GM18519 (cell line): ENCODE measurements at regions not wholly inside any gene's neighbourhood (a gene's known extent, or its start where the extent isn't known, plus 50 kb on each side); places are given as distances from the start of the nearest gene placed in this dataset.

Experiments used
- ATAC-seq: cut with Tn5 transposase; IDR thresholded peaks from one replicate; pipeline ENCODE4 v1.9.1; 2021; ENCODE audit warnings: mild to moderate bottlenecking, moderate library complexity; ENCODE audit not compliant: unreplicated experiment, low FRiP score

- no peak for ATAC-seq
Measured at GRCh38 chr9:28270156-28270555, 696.9 kb upstream of the C9orf72 start.

GRCh38 chr9:28272127-28272526, 698.8 kb upstream of the C9orf72 start:
- no peak for ATAC-seq

GRCh38 chr9:28287455-28287854, 714.2 kb upstream of the C9orf72 start:
- ATAC-seq: no peak

- no peak for ATAC-seq
Measured at GRCh38 chr9:28289746-28290145, 716.5 kb upstream of the C9orf72 start.

GRCh38 chr9:28293369-28294090, 720.2 kb upstream of the C9orf72 start:
- ATAC-seq: no peak

- no peak for ATAC-seq
Measured at GRCh38 chr9:28301281-28301680, 728.0 kb upstream of the C9orf72 start.

GRCh38 chr9:28317745-28318144, 744.5 kb upstream of the C9orf72 start:
- no peak for ATAC-seq

- ATAC-seq: no peak
Measured at GRCh38 chr9:28318515-28318914, 745.2 kb upstream of the C9orf72 start.

GRCh38 chr9:28319981-28320380, 746.7 kb upstream of the C9orf72 start:
- no peak for ATAC-seq

GRCh38 chr9:28320616-28321015, 747.3 kb upstream of the C9orf72 start:
- no peak for ATAC-seq

- no peak for ATAC-seq
Measured at GRCh38 chr9:28329323-28329722, 756.0 kb upstream of the C9orf72 start.

- ATAC-seq: no peak
Measured at GRCh38 chr9:28332648-28333047, 759.4 kb upstream of the C9orf72 start.

- no peak for ATAC-seq
Measured at GRCh38 chr9:28341913-28342312, 768.6 kb upstream of the C9orf72 start.

- no peak for ATAC-seq
Measured at GRCh38 chr9:28342815-28343338, 769.6 kb upstream of the C9orf72 start.

- ATAC-seq: no peak
Measured at GRCh38 chr9:28363151-28363562, 789.9 kb upstream of the C9orf72 start.

- no peak for ATAC-seq
Measured at GRCh38 chr9:28365020-28365640, 791.8 kb upstream of the C9orf72 start.

- ATAC-seq: no peak
Measured at GRCh38 chr9:28365728-28366127, 792.4 kb upstream of the C9orf72 start.

GRCh38 chr9:28378231-28378630, 805.0 kb upstream of the C9orf72 start:
- no peak for ATAC-seq

- ATAC-seq: no peak
Measured at GRCh38 chr9:28379082-28379481, 805.8 kb upstream of the C9orf72 start.

GRCh38 chr9:28389411-28389810, 816.1 kb upstream of the C9orf72 start:
- no peak for ATAC-seq

- ATAC-seq: no peak
Measured at GRCh38 chr9:28394774-28395173, 821.5 kb upstream of the C9orf72 start.

GRCh38 chr9:28396058-28396457, 822.8 kb upstream of the C9orf72 start:
- ATAC-seq: no peak
